ENCODE measurements at regions not wholly inside any gene's neighbourhood (a gene's known extent, or its start where the extent isn't known, plus 50 kb on each side); places are given as distances from the start of the nearest gene placed in this dataset.

DNA sequence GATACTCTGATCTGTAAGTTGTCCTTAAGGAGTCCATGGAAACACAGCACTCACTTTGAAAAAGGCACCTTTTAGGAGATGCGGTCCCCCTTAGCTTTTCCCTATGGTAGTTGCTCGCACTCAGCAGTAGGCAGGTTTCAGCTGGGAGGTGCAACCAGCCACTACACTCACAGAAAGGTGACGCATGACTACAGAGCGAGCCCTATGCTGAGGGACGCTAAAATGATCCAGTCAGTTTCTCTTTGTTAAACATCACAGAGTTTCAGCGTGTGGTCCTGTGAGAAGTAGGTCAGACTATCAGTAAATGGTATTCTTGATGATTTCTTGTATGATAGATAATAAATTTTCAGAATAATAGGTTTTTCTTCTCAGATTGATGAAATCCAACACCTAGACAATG is 362.7 kb upstream of the MIR17HG start:
- Mint-ChIP-seq H3K36me3 (ENCODE audit: low read depth, unreplicated experiment) (no peaks in the 10 kb centered on the region), H3K27me3 (ENCODE audit: unreplicated experiment) (peaks cover 2% of the 10 kb centered on the region), H3K4me1 (ENCODE audit: unreplicated experiment) (peaks cover 3% of the 10 kb centered on the region), H3K4me3 (ENCODE audit: unreplicated experiment) (no peak overlapping the region), H3K9me3 (ENCODE audit: unreplicated experiment) (no peaks in the 10 kb centered on the region), H3K27ac (ENCODE audit: unreplicated experiment) (no peak overlapping the region)
- TF ChIP-seq, protein P1, sequence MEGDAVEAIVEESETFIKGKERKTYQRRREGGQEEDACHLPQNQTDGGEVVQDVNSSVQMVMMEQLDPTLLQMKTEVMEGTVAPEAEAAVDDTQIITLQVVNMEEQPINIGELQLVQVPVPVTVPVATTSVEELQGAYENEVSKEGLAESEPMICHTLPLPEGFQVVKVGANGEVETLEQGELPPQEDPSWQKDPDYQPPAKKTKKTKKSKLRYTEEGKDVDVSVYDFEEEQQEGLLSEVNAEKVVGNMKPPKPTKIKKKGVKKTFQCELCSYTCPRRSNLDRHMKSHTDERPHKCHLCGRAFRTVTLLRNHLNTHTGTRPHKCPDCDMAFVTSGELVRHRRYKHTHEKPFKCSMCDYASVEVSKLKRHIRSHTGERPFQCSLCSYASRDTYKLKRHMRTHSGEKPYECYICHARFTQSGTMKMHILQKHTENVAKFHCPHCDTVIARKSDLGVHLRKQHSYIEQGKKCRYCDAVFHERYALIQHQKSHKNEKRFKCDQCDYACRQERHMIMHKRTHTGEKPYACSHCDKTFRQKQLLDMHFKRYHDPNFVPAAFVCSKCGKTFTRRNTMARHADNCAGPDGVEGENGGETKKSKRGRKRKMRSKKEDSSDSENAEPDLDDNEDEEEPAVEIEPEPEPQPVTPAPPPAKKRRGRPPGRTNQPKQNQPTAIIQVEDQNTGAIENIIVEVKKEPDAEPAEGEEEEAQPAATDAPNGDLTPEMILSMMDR (IDR thresholded peaks at IDR 0.05; ENCODE audit: unreplicated experiment), result no peak
- no peak for DNase-seq (ENCODE audit: low spot score)

DNA sequence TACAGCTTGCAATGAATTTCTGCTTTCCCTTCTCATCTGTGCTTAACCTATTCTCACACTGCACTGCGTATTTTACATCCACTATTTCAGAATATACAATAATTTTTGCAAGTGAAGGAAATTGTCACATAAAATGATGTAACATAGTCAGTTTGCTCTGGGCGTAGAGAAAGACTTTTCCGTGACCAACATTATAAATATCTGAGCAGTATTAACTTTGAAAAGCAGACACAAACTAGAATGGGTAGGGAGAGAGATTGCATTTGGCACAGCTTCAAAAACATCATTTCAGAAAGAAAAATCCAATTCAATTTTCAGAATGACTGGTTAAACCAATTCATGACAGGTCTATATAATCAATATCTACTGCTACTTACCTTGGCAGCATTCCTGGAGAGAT is 352.5 kb upstream of the MIR17HG start:
- no peak overlapping the region for H3K27ac Mint-ChIP-seq (ENCODE audit: unreplicated experiment)
- no peak overlapping the region for H3K4me3 Mint-ChIP-seq (ENCODE audit: unreplicated experiment)
- H3K27me3 Mint-ChIP-seq (ENCODE audit: unreplicated experiment), result no peaks in the 10 kb centered on the region
- TF ChIP-seq, protein P1 (IDR thresholded peaks at IDR 0.05; ENCODE audit: unreplicated experiment), result no peak
- H3K4me1 Mint-ChIP-seq (ENCODE audit: unreplicated experiment), result no peaks in the 10 kb centered on the region
- H3K36me3 Mint-ChIP-seq (ENCODE audit: low read depth, unreplicated experiment), result no peaks in the 10 kb centered on the region
- H3K9me3 Mint-ChIP-seq (ENCODE audit: unreplicated experiment), result no peaks in the 10 kb centered on the region
- no peak for DNase-seq (ENCODE audit: low spot score)

DNA sequence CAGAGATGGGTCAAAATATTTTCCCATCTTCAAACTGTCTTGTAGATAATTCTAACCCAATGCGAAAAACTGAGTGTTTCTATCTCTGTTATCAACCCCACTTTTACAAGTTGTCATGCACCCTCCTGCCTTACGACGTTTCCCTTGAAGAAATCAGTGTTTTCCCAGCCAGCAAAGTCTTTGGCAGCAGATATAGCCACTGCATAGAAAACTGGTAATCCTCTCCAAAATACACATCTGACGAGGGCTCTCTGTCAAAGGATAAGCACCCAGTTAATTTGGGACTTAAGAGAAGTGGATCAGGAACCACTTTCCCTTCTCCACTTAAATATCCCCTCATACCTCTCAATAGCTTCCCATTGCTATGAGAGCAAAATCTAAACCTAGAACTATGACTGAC is 351.9 kb upstream of the MIR17HG start:
- Mint-ChIP-seq H3K36me3 (ENCODE audit: low read depth, unreplicated experiment) (no peaks in the 10 kb centered on the region), H3K4me1 (ENCODE audit: unreplicated experiment) (no peaks in the 10 kb centered on the region), H3K4me3 (ENCODE audit: unreplicated experiment) (no peak overlapping the region), H3K27me3 (ENCODE audit: unreplicated experiment) (no peaks in the 10 kb centered on the region), H3K27ac (ENCODE audit: unreplicated experiment) (no peak overlapping the region), H3K9me3 (ENCODE audit: unreplicated experiment) (no peaks in the 10 kb centered on the region)
- no peak for DNase-seq (ENCODE audit: low spot score)
- TF ChIP-seq, protein P1 (IDR thresholded peaks at IDR 0.05; ENCODE audit: unreplicated experiment), result no peak

DNA sequence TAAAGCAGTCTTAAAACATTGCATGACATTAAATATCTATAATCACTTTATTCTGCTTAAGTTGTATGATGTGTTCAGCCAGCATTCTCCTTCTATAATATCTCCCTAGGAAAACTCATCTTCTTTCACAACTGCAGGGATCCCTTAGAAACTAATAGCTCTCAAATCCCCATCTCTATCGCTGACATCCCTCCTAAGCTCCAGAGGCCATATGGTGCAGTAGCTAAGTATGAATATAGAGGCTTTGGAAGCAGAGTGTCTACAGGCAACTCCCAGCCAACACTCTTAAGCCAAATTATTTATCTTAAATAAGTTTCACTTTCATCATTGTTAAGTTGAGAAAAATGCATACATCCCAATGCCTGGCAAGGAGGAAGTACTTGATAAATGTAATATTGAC is 349.5 kb upstream of the MIR17HG start:
- Mint-ChIP-seq H3K4me3 (ENCODE audit: unreplicated experiment) (no peak overlapping the region), H3K36me3 (ENCODE audit: low read depth, unreplicated experiment) (no peaks in the 10 kb centered on the region)

DNA sequence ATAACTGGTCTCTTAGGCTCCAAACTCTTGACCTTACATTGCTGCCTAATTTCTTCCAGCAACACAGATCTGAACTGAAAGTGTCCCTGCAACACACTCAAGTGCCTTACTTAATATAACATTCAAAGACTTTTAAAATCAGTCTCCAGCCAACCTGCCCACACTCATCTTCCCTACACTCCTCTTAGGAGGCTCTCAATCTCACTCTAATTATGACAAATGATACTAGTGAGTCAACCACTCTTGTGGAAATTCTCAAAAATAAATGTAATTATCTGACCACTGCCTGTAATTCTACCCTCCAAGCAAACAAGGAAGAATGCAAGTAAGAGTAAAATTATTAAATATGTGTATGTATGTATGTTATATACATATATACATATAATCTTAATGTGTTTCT is 348.1 kb upstream of the MIR17HG start:
- TF ChIP-seq, protein P1 (IDR thresholded peaks at IDR 0.05; ENCODE audit: unreplicated experiment), result no peak
- H3K36me3 Mint-ChIP-seq (ENCODE audit: low read depth, unreplicated experiment), result no peaks in the 10 kb centered on the region
- no peaks in the 10 kb centered on the region for H3K9me3 Mint-ChIP-seq (ENCODE audit: unreplicated experiment)
- no peaks in the 10 kb centered on the region for H3K4me1 Mint-ChIP-seq (ENCODE audit: unreplicated experiment)
- no peak overlapping the region for H3K4me3 Mint-ChIP-seq (ENCODE audit: unreplicated experiment)
- no peak for DNase-seq (ENCODE audit: low spot score)
- no peaks in the 10 kb centered on the region for H3K27me3 Mint-ChIP-seq (ENCODE audit: unreplicated experiment)
- H3K27ac Mint-ChIP-seq (ENCODE audit: unreplicated experiment), result no peak overlapping the region

More for the DNA sequence above, 349.5 kb upstream of the MIR17HG start:
- TF ChIP-seq, protein P1 (IDR thresholded peaks at IDR 0.05; ENCODE audit: unreplicated experiment), result no peak
- no peaks in the 10 kb centered on the region for H3K27me3 Mint-ChIP-seq (ENCODE audit: unreplicated experiment)
- H3K9me3 Mint-ChIP-seq (ENCODE audit: unreplicated experiment), result no peaks in the 10 kb centered on the region
- DNase-seq (ENCODE audit: low spot score), result no peak
- H3K27ac Mint-ChIP-seq (ENCODE audit: unreplicated experiment), result no peak overlapping the region
- no peaks in the 10 kb centered on the region for H3K4me1 Mint-ChIP-seq (ENCODE audit: unreplicated experiment)
